Gastrocnemius medialis (tissue), 4 donors: ENCODE measurements at regions not wholly inside any gene's neighbourhood (a gene's known extent, or its start where the extent isn't known, plus 50 kb on each side); places are given as distances from the start of the nearest gene placed in this dataset.
"Not testable (repeated sequence)": the region's sequence is repeated elsewhere in the genome, so short reads cannot be mapped to it uniquely, and the experiment has no call there.

Experiments
- ATAC-seq, 2 donors: fragments of 150-250 bp; one replicate each; pipeline ENCODE4 v1.9.1; 2016
- DNase-seq, 2 donors: peaks; one replicate each; pipeline ENCODE4 v3.0.0-alpha.2; 2019
- H3K27ac ChIP-seq, 4 donors: fragments of 200-600 bp; sonication (generic); 1 replicate in 1 of 4; 2 replicates in 3 of 4; pipeline ENCODE4 v1.5.1; 2016 to 2018; ENCODE audit warnings: mild to moderate bottlenecking in 2 of 4, moderate library complexity in 1 of 4
- H3K27me3 ChIP-seq, 3 donors: fragments of 200-600 bp; sonication (generic) in 2 of 3; 1 replicate in 1 of 3; 2 replicates in 2 of 3; pipeline versions ENCODE4 v1.5.1 to v1.6.0; 2016 to 2019; ENCODE audit warnings: mild to moderate bottlenecking in 1 of 3, moderate library complexity in 1 of 3
- H3K36me3 ChIP-seq, 2 donors: fragments of 200-600 bp; sonication (generic) in 1 of 2; one replicate each; pipeline ENCODE4 v1.5.1; 2017 to 2018
- H3K4me1 ChIP-seq, 2 donors: fragments of 200-600 bp; sonication (generic) in 1 of 2; one replicate each; pipeline ENCODE4 v1.5.1; 2016 to 2017; ENCODE audit warnings: mild to moderate bottlenecking in 2 of 2
- H3K4me3 ChIP-seq, 4 donors: fragments of 200-600 bp; sonication (generic) in 3 of 4; 1 replicate in 1 of 4; 2 replicates in 3 of 4; pipeline ENCODE4 v1.5.1; 2016 to 2019; ENCODE audit warnings: mild to moderate bottlenecking in 2 of 4
- H3K9me3 ChIP-seq, 3 donors: fragments of 200-600 bp; sonication (generic) in 2 of 3; 1 replicate in 1 of 3; 2 replicates in 2 of 3; pipeline ENCODE4 v1.5.1; 2016 to 2019
- POLR2A ChIP-seq, 2 donors: fragments of 450-650 bp; IDR thresholded peaks; one replicate each; pipeline ENCODE4 v1.6.1; 2017; ENCODE audit warnings: antibody characterized with exemption in 2 of 2, mild to moderate bottlenecking in 2 of 2, moderate library complexity in 2 of 2
- in situ Hi-C, 4 donors: fragments of 200-750 bp; cut with MboI; loops; one replicate each; pipeline versions ENCODE4 v1.15.0 to v1.8.0; 2017; ENCODE audit warnings: low sequenced_read_pairs in 4 of 4
- intact Hi-C: fragments of 100-400 bp; cut with DNase I; formaldehyde crosslinking; loops from one replicate; pipeline ENCODE4 v1.15.1; 2023; ENCODE audit warnings: low total_unique reads
- TF ChIP-seq, protein P1 (sequence below), 5 experiments: fragments of 450-650 bp in 3 of 5; fragments of 200-600 bp in 2 of 5; sonication (generic) in 2 of 5; IDR thresholded peaks in 4 of 5; conservative IDR thresholded peaks in 1 of 5; 1 replicate in 4 of 5; 2 replicates in 1 of 5; pipeline ENCODE4 v1.5.1; 2016 to 2019; ENCODE audit warnings: antibody characterized with exemption in 5 of 5, mild to moderate bottlenecking in 3 of 5, moderate library complexity in 3 of 5

DNA sequence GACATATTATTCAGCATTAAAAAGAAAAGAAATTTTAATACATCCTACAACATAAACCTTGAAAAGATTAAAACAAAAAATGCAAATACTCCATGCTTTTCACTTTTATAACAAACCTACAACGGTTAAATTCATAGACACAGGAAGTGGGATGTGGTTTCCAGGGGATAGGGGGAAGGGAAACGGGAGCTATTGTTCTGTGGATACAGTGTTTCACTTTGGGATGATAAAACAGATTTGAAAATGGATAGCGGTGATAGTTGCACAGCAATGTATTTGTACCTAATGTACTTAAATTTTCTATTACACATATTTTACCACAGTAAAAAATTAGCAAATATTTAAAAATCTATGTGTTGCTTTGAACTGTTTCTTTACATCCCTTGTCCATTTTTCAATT lies 368.0 kb downstream of the CDY2B start:
- DNase-seq, intact Hi-C loops, ATAC-seq, H3K27ac ChIP-seq, H3K36me3 ChIP-seq, H3K9me3 ChIP-seq, H3K27me3 ChIP-seq, H3K4me1 ChIP-seq, H3K4me3 ChIP-seq, in situ Hi-C loops: not testable (repeated sequence)

DNA sequence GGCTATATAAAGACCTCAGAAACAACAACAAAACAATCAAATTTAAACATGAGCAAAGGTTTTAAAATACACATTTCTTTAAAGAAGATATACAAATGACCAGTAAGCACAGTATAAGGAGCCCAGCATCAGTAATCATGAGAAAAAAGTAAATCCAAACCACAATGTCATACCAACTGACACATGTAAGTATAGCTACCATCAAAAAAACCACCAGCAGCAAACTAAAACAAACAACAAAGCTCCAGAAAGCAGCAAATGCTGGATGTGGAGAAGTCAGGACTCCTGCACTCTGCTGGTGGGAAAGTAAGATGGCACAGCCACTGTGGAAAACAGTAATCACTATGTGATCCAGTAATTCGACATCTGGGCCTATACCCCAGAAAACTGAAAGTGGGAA lies 368.5 kb downstream of the CDY2B start:
- H3K4me1 ChIP-seq: not testable (repeated sequence)

DNA sequence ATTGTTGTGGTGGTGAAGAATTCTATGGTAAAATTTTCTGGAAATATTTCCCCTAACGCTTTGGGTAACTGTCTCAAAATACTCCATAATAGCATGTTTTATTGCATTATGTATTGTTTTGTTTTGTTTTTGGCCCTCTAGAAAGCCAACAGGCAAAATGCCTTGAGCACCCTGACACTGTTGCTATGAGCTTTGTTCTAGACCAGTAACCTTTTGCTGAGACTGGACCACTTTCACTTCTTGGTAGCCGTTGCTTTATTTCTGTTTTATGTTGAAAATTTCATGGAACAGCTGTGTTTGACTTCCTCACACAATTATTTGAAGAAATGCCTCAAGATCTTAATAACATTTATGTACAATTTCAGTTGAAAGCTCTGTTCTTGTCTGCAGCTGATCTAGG lies 374.2 kb downstream of the CDY2B start:
- ATAC-seq, H3K36me3 ChIP-seq, in situ Hi-C loops, intact Hi-C loops, H3K4me1 ChIP-seq, DNase-seq, H3K4me3 ChIP-seq, H3K9me3 ChIP-seq, H3K27ac ChIP-seq, H3K27me3 ChIP-seq: not testable (repeated sequence)

More for the DNA sequence above, 368.5 kb downstream of the CDY2B start:
- H3K9me3 ChIP-seq, in situ Hi-C loops, H3K27ac ChIP-seq, ATAC-seq, H3K27me3 ChIP-seq, H3K4me3 ChIP-seq, DNase-seq, H3K36me3 ChIP-seq, intact Hi-C loops: not testable (repeated sequence)

DNA sequence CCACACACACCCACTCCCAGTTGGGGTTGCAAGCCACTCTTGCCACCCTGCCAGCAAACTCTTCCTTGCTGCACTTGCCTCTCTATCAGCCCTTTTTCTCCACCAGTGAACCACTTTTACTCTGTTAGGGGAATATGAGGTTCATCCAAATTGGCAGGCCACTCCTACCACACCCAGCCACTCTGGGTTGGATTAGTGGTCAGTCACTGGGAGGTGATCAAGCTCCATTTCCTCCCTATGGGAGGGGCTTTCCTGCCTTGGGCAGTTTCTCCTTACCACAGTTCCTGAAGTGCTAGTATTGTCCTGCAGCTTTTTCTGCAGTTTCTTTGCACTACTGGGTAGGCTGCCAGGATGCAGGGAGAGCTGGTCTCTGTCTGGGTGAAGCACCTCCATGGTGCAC lies 395.3 kb downstream of the CDY2B start:
- DNase-seq, intact Hi-C loops, ATAC-seq, H3K36me3 ChIP-seq, H3K9me3 ChIP-seq, H3K4me1 ChIP-seq, H3K27me3 ChIP-seq, in situ Hi-C loops, H3K27ac ChIP-seq, H3K4me3 ChIP-seq: not testable (repeated sequence)

DNA sequence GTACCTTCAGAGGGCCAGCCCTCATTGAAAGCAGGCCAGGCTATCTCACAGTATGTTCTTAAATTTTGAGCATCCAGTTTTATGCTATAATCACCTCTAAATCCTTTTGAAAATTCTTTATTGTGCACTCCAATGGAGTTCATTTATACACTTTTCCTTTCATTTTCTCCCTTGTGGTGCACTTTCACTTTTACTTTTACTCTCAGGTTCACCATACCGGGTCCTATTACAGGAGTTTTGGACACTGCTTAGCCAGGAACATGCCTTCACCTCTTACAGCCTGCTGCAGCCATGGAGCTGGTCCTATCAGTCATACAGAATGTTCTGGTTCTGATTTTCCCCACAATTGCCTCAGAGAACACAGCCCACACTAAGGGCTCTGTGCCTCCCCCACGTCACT lies 395.9 kb downstream of the CDY2B start:
- H3K4me3 ChIP-seq, H3K27ac ChIP-seq, H3K36me3 ChIP-seq, H3K27me3 ChIP-seq, ATAC-seq, H3K4me1 ChIP-seq, in situ Hi-C loops, H3K9me3 ChIP-seq, intact Hi-C loops, DNase-seq: not testable (repeated sequence)

DNA sequence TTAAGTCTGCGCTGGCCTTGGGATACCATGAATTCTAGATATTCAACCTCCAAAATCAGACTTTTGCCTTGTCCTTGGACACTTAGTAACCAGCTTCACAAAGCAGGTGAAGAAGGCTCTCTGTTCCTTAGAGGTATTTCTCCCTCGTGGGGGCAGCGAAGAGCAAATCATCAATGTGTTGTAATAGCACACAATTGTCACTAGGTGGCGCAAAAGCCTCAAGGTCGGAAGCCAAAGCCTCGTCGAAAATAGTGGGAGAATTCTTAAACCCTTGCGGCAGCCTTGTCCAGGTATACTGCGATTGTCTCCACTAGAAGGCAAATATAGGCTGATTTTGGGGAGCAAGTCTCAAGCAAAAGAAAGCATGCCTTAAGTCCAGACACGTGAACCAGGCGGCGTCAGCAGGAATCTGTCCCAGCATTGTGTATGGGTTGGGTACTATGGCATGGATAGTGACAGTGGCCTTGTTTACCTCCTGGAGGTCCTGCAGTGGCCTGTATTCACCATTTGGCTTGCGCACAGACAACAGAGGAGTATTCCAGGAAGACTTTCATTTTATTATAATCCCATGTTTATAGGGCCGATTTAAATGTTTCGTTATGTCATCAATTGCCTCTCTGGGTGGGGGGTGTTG lies 398.5 kb downstream of the CDY2B start:
- H3K27me3 ChIP-seq, H3K36me3 ChIP-seq, intact Hi-C loops, H3K27ac ChIP-seq, ATAC-seq, H3K4me1 ChIP-seq, in situ Hi-C loops, H3K4me3 ChIP-seq, DNase-seq, H3K9me3 ChIP-seq: not testable (repeated sequence)

DNA sequence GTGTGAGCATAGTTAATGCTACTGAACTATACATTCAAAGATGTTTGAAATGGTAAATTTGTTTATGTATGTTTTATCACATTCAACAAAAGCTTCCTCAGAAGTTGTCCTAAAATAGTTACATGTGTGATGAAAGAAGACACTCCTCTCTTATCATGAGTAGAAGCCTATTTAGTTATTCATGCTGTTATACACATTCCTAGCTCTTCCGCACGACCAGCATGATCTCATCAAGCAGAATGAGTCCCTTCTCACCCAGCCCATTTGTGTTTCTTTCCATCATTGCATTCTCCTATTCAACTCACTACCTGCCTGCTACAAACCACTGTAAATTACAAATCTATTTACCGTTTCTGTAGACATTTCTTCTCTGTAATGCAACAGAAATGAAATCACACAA lies 408.0 kb downstream of the CDY2B start:
- H3K27ac ChIP-seq, H3K36me3 ChIP-seq, H3K9me3 ChIP-seq, in situ Hi-C loops, H3K4me1 ChIP-seq, intact Hi-C loops, DNase-seq, H3K27me3 ChIP-seq, H3K4me3 ChIP-seq, ATAC-seq: not testable (repeated sequence)

DNA sequence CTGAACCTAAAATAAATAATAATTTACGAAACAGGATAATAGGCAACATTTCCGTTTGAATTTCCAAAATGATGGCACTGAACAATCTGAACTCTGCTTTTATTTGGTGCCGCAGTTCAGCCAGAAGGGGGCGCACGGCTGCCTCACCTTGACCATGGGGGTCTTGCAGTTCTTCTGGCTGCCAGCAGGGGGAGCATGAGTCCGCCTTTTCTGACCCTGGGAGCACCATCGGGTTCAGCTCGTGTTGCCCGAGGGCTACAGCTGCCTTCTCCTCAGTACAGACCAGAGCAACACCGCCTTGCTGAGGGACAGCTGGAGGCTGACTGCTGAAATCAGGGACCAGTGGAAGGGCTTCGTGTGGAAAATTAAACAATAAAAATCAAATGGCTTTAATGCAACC lies 420.3 kb downstream of the CDY2B start:
- in situ Hi-C loops, H3K9me3 ChIP-seq, intact Hi-C loops, ATAC-seq, H3K36me3 ChIP-seq, H3K27ac ChIP-seq, H3K4me1 ChIP-seq, H3K4me3 ChIP-seq, H3K27me3 ChIP-seq, DNase-seq: not testable (repeated sequence)

DNA sequence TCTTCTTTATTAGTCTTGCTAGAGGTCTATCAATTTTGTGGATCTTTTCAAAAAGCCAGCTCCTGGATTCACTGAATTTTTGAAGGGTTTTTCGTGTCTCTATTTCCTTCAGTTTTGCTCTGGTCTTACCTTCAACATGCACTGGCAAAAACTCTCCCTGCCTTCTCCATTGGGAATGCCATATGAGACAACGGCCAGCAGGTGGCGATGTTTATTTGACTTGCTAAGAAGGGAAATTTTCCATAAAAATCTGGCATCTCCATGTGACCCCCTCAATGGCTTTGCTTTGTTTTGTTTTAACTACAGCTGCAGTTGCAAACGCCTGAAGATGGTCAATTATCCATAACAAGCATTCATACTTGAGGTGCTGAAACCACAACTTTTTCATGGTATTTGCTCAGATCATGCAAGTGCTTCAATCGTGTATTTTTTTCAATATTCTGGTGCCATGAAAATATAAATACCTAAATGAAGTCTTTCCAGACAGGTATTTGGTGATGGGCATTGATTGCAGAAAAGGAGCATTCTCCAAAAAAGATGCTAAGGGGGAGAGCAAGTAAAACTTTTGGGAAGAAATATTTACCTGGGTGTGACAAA lies 449.4 kb downstream of the CDY2B start:
- ATAC-seq: no peak
- H3K9me3 ChIP-seq: no peaks in the 10 kb centered on the region
- no peak overlapping the region for H3K4me3 ChIP-seq
- H3K27ac ChIP-seq: no peak overlapping the region
- intact Hi-C loops: no loop called here
- no peaks in the 10 kb centered on the region for H3K4me1 ChIP-seq
- in situ Hi-C loops: no loop called here
- H3K36me3 ChIP-seq: no peaks in the 10 kb centered on the region
- DNase-seq: no peak
- H3K27me3 ChIP-seq: no peaks in the 10 kb centered on the region
- TF ChIP-seq POLR2A (IDR thresholded peaks at IDR 0.05): no peak
- TF ChIP-seq, protein P1, sequence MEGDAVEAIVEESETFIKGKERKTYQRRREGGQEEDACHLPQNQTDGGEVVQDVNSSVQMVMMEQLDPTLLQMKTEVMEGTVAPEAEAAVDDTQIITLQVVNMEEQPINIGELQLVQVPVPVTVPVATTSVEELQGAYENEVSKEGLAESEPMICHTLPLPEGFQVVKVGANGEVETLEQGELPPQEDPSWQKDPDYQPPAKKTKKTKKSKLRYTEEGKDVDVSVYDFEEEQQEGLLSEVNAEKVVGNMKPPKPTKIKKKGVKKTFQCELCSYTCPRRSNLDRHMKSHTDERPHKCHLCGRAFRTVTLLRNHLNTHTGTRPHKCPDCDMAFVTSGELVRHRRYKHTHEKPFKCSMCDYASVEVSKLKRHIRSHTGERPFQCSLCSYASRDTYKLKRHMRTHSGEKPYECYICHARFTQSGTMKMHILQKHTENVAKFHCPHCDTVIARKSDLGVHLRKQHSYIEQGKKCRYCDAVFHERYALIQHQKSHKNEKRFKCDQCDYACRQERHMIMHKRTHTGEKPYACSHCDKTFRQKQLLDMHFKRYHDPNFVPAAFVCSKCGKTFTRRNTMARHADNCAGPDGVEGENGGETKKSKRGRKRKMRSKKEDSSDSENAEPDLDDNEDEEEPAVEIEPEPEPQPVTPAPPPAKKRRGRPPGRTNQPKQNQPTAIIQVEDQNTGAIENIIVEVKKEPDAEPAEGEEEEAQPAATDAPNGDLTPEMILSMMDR (IDR thresholded peaks at IDR 0.05 in 4 of 5, conservative IDR thresholded peaks at IDR 0.05 in 1 of 5): no peak
